ENCODE measurements at regions not wholly inside any gene's neighbourhood (a gene's known extent, or its start where the extent isn't known, plus 50 kb on each side); places are given as distances from the start of the nearest gene placed in this dataset.

GRCh38 chr4:52247941-52248340, 196.8 kb downstream of the SPATA18 start:
- H4K20me1 ChIP-seq = no peaks in the 10 kb centered on the region
- H3K4me3 ChIP-seq = no peak overlapping the region
- TF ChIP-seq Cebpa-rat (IDR thresholded peaks at IDR 0.05) = no peak
- peaks cover 48% of the 10 kb centered on the region for H3K4me1 ChIP-seq
- no peak overlapping the region for H3K9ac ChIP-seq
- H3K27me3 ChIP-seq = no peaks in the 10 kb centered on the region
- no peaks in the 10 kb centered on the region for H3K36me3 ChIP-seq
- H3K4me2 ChIP-seq = peak overlapping the region; percentile 77
- 0 out of 2 replicates have a peak overlapping the region, but pooled peaks have one; percentile 1 for H3K27ac ChIP-seq
- peaks cover 20% of the 10 kb centered on the region for H3K9me3 ChIP-seq

- peaks cover 52% of the 10 kb centered on the region for H3K4me1 ChIP-seq
- H3K27me3 ChIP-seq = no peaks in the 10 kb centered on the region
- H3K9me3 ChIP-seq = peaks cover 29% of the 10 kb centered on the region
- no peaks in the 10 kb centered on the region for H3K36me3 ChIP-seq
- H3K9ac ChIP-seq = no peak overlapping the region
- TF ChIP-seq Cebpa-rat (IDR thresholded peaks at IDR 0.05) = no peak
- peak overlapping the region; percentile 77 for H3K4me2 ChIP-seq
- H3K27ac ChIP-seq = 0 out of 2 replicates have a peak overlapping the region, but pooled peaks have one; percentile 1
- H4K20me1 ChIP-seq = no peaks in the 10 kb centered on the region
- no peak overlapping the region for H3K4me3 ChIP-seq
Measured at GRCh38 chr4:52248820-52249219, 197.7 kb downstream of the SPATA18 start.

- H3K36me3 ChIP-seq = no peaks in the 10 kb centered on the region
- peaks cover 30% of the 10 kb centered on the region for H3K9me3 ChIP-seq
- peak overlapping the region; percentile 40; the same call in 1 of the 2 replicates for H3K9ac ChIP-seq
- no peak overlapping the region for H3K4me3 ChIP-seq
- peaks cover 52% of the 10 kb centered on the region for H3K4me1 ChIP-seq
- no peaks in the 10 kb centered on the region for H3K27me3 ChIP-seq
- no peaks in the 10 kb centered on the region for H4K20me1 ChIP-seq
- H3K4me2 ChIP-seq = peak overlapping the region; percentile 77
- no peak for TF ChIP-seq Cebpa-rat (IDR thresholded peaks at IDR 0.05)
- 0 out of 2 replicates have a peak overlapping the region, but pooled peaks have one; percentile 8 for H3K27ac ChIP-seq
Measured at GRCh38 chr4:52249581-52249980, 198.5 kb downstream of the SPATA18 start.

GRCh38 chr4:52250154-52250553, 199.1 kb downstream of the SPATA18 start:
- Histone ChIP-seq H3K27ac (peak overlapping the region; percentile 61), H3K27me3 (no peaks in the 10 kb centered on the region), H3K9me3 (peaks cover 30% of the 10 kb centered on the region), H3K4me1 (peaks cover 52% of the 10 kb centered on the region), H4K20me1 (no peaks in the 10 kb centered on the region), H3K4me3 (no peak overlapping the region), H3K9ac (peak overlapping the region; percentile 40; the same call in 1 of the 2 replicates), H3K36me3 (no peaks in the 10 kb centered on the region), H3K4me2 (peak overlapping the region; percentile 77)
- TF ChIP-seq Cebpa-rat (IDR thresholded peaks at IDR 0.05) = no peak

GRCh38 chr4:52251864-52252263, 200.8 kb downstream of the SPATA18 start:
- Histone ChIP-seq H3K27me3 (no peaks in the 10 kb centered on the region), H3K4me2 (no peak overlapping the region), H3K4me1 (peaks cover 49% of the 10 kb centered on the region), H4K20me1 (no peaks in the 10 kb centered on the region), H3K9me3 (peaks cover 30% of the 10 kb centered on the region), H3K4me3 (no peak overlapping the region), H3K36me3 (no peaks in the 10 kb centered on the region), H3K9ac (no peak overlapping the region), H3K27ac (no peak overlapping the region)
- TF ChIP-seq Cebpa-rat (IDR thresholded peaks at IDR 0.05) = no peak

GRCh38 chr4:52253025-52253424, 201.9 kb downstream of the SPATA18 start:
- TF ChIP-seq Cebpa-rat (IDR thresholded peaks at IDR 0.05) = no peak
- no peaks in the 10 kb centered on the region for H3K27me3 ChIP-seq

DNA sequence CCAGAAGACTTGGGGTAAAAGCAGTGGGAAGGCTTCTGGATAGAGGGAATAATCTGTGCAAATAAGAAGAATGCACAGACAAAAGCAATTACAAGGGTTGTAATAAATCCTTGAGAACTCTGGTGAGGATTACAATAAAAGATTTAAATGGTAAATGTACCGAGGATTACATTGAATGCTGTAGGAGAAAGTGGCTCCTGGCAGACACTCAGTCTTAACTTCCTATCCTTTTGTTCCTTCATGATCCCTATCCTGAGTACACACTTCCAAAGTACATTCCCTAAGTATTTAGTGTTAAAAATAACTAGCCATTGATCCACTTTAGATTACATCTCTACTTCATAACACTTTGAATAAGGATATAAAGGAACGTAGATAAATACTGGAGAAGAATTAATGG, 205.4 kb downstream of the SPATA18 start:
- Histone ChIP-seq H3K4me2 (no peak overlapping the region), H3K4me3 (no peak overlapping the region), H3K27ac (no peak overlapping the region), H3K36me3 (no peaks in the 10 kb centered on the region), H3K9me3 (peaks cover 24% of the 10 kb centered on the region), H3K9ac (no peak overlapping the region), H3K27me3 (no peaks in the 10 kb centered on the region), H4K20me1 (no peaks in the 10 kb centered on the region), H3K4me1 (peaks cover 43% of the 10 kb centered on the region)
- TF ChIP-seq Cebpa-rat (IDR thresholded peaks at IDR 0.05) = no peak

More at GRCh38 chr4:52253025-52253424, 201.9 kb downstream of the SPATA18 start:
- Histone ChIP-seq H3K36me3 (no peaks in the 10 kb centered on the region), H3K9me3 (peaks cover 30% of the 10 kb centered on the region), H3K27ac (no peak overlapping the region), H3K4me2 (peak overlapping the region; percentile 27; the same call in 1 of the 2 replicates), H3K9ac (no peak overlapping the region), H4K20me1 (no peaks in the 10 kb centered on the region), H3K4me3 (no peak overlapping the region), H3K4me1 (peaks cover 42% of the 10 kb centered on the region)

DNA sequence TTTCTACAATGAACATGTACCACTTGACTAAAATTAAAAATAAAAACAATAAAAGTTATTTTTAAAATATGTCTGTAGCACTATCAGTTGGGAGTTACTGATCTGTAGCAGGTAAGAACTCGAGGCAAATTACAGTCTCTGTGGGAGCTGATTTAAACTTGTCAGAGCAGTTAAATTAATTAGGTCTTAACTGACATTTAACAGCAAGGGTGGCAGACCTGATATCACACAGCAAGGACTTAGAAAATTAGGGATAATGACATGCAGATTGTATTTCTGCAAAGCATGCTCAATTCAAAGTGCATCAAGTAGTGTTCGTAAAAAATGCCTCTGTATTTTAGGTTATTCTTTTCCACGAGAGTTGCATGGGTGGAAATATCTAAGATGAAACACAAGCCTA, 208.9 kb downstream of the SPATA18 start:
- no peaks in the 10 kb centered on the region for H3K36me3 ChIP-seq
- TF ChIP-seq Cebpa-rat (IDR thresholded peaks at IDR 0.05) = no peak
- H3K4me2 ChIP-seq = peak overlapping the region; percentile 76
- peaks cover 62% of the 10 kb centered on the region for H3K4me1 ChIP-seq
- no peak overlapping the region for H3K4me3 ChIP-seq
- no peaks in the 10 kb centered on the region for H3K27me3 ChIP-seq
- 0 out of 2 replicates have a peak, but pooled peaks cover 3% of the 10 kb centered on the region for H3K9me3 ChIP-seq
- H3K27ac ChIP-seq = peak overlapping the region; percentile 83
- peak overlapping the region; percentile 61 for H3K9ac ChIP-seq
- no peaks in the 10 kb centered on the region for H4K20me1 ChIP-seq

GRCh38 chr4:52260514-52261210, 209.6 kb downstream of the SPATA18 start:
- Histone ChIP-seq H3K4me1 (peaks cover 68% of the 10 kb centered on the region), H3K4me3 (peak overlapping the region; percentile 29; the same call in 1 of the 2 replicates), H3K4me2 (peak overlapping the region; percentile 76), H3K27ac (peak overlapping the region; percentile 83), H3K9me3 (0 out of 2 replicates have a peak, but pooled peaks cover 3% of the 10 kb centered on the region), H3K36me3 (no peaks in the 10 kb centered on the region), H4K20me1 (no peaks in the 10 kb centered on the region), H3K27me3 (no peaks in the 10 kb centered on the region), H3K9ac (peak overlapping the region; percentile 61)
- TF ChIP-seq Cebpa-rat (IDR thresholded peaks at IDR 0.05) = no peak

- no peak for TF ChIP-seq Cebpa-rat (IDR thresholded peaks at IDR 0.05)
- Histone ChIP-seq H3K4me3 (no peak overlapping the region), H3K27me3 (no peaks in the 10 kb centered on the region), H3K9me3 (0 out of 2 replicates have a peak, but pooled peaks cover 3% of the 10 kb centered on the region), H3K27ac (peak overlapping the region; percentile 2; the same call in 1 of the 2 replicates), H3K9ac (no peak overlapping the region), H4K20me1 (no peaks in the 10 kb centered on the region), H3K4me1 (peaks cover 71% of the 10 kb centered on the region), H3K4me2 (peak overlapping the region; percentile 11; the same call in 1 of the 2 replicates), H3K36me3 (no peaks in the 10 kb centered on the region)
Measured at GRCh38 chr4:52263607-52264006, 212.5 kb downstream of the SPATA18 start.
